ENCODE measurements at regions not wholly inside any gene's neighbourhood (a gene's known extent, or its start where the extent isn't known, plus 50 kb on each side); places are given as distances from the start of the nearest gene placed in this dataset.

DNA sequence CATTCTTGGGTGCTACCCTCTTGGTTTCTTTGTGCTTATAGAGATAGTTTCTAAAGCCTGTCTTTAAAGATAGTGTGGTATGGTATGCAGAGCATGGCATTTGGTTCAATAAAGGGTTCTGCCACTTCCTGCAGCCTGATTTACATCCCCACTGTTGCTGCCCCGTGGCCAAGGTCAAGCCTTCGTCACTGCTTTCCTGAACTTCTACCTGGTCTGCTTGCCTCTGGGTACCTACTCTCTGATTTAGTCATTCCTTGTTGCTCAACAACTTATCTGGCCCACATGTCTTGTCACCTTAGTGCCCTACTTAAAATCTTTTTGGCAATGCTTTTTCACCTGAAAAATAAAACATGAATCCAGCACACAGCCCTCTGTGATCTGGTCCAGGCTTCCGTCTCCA is 352.9 kb downstream of the LPIN1 start:
- no peak for TF ChIP-seq POLR2A (IDR thresholded peaks at IDR 0.05)
- TF ChIP-seq, protein P1, sequence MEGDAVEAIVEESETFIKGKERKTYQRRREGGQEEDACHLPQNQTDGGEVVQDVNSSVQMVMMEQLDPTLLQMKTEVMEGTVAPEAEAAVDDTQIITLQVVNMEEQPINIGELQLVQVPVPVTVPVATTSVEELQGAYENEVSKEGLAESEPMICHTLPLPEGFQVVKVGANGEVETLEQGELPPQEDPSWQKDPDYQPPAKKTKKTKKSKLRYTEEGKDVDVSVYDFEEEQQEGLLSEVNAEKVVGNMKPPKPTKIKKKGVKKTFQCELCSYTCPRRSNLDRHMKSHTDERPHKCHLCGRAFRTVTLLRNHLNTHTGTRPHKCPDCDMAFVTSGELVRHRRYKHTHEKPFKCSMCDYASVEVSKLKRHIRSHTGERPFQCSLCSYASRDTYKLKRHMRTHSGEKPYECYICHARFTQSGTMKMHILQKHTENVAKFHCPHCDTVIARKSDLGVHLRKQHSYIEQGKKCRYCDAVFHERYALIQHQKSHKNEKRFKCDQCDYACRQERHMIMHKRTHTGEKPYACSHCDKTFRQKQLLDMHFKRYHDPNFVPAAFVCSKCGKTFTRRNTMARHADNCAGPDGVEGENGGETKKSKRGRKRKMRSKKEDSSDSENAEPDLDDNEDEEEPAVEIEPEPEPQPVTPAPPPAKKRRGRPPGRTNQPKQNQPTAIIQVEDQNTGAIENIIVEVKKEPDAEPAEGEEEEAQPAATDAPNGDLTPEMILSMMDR (IDR thresholded peaks at IDR 0.05) = no peak
